Natural killer cell (primary cell): ENCODE measurements at regions not wholly inside any gene's neighbourhood (a gene's known extent, or its start where the extent isn't known, plus 50 kb on each side); places are given as distances from the start of the nearest gene placed in this dataset.

Experiments used
- ATAC-seq, 3 donors: fragments of 150-1000 bp in 2 of 3; fragments of 200-7000 bp in 1 of 3; cut with Tn5 transposase; 1 replicate in 1 of 3; 2 replicates in 2 of 3; pipeline ENCODE4 v1.10.0; 2021; ENCODE audit warnings: mild to moderate bottlenecking in 2 of 3, moderate library complexity in 2 of 3
- DNase-seq, 2 donors: peaks; one replicate each; pipeline versions ENCODE4 v3.0.0 to v3.0.0-alpha.2; 2013 to 2021; ENCODE audit warnings: mixed read lengths in 1 of 2
- H3K27ac ChIP-seq: one replicate; pipeline ENCODE4 v1.5.1; 2013; ENCODE audit warnings: mild to moderate bottlenecking, low read length
- H3K27me3 ChIP-seq: one replicate; pipeline ENCODE4 v1.6.1; 2013; ENCODE audit warnings: low read length; ENCODE audit not compliant: control insufficient read depth, insufficient read depth
- H3K36me3 ChIP-seq: one replicate; pipeline ENCODE4 v1.6.1; 2013; ENCODE audit warnings: low read length; ENCODE audit not compliant: control insufficient read depth, insufficient read depth
- H3K4me1 ChIP-seq: one replicate; pipeline ENCODE4 v1.6.1; 2013; ENCODE audit warnings: low read length; ENCODE audit not compliant: control insufficient read depth, insufficient read depth
- H3K4me3 ChIP-seq: one replicate; pipeline ENCODE4 v1.5.1; 2013; ENCODE audit warnings: low read length
- H3K9me3 ChIP-seq: one replicate; pipeline ENCODE4 v1.6.1; 2013; ENCODE audit warnings: low read length; ENCODE audit not compliant: control insufficient read depth, insufficient read depth
- H3K27ac Mint-ChIP-seq, 2 donors: one replicate each; pipeline ENCODE4 v1.8.0; 2022; ENCODE audit warnings: mild to moderate bottlenecking in 2 of 2, mixed read lengths in 2 of 2, moderate library complexity in 1 of 2
- H3K27me3 Mint-ChIP-seq, 2 donors: one replicate each; pipeline ENCODE4 v1.8.0; 2022; ENCODE audit warnings: low read depth in 2 of 2, mixed read lengths in 2 of 2
- H3K36me3 Mint-ChIP-seq: one replicate; pipeline ENCODE4 v1.8.0; 2022; ENCODE audit warnings: mixed read lengths
- H3K4me1 Mint-ChIP-seq, 2 donors: one replicate each; pipeline ENCODE4 v1.8.0; 2022; ENCODE audit warnings: mixed read lengths in 2 of 2
- H3K4me3 Mint-ChIP-seq: one replicate; pipeline ENCODE4 v1.8.0; 2022; ENCODE audit warnings: mild to moderate bottlenecking, moderate library complexity, mixed read lengths
- H3K9me3 Mint-ChIP-seq, 2 donors: one replicate each; pipeline ENCODE4 v1.8.0; 2022; ENCODE audit warnings: mixed read lengths in 2 of 2
- CTCF ChIP-seq: fragments of 200-600 bp; IDR thresholded peaks from one replicate; pipeline ENCODE4 v1.8.0; 2022; ENCODE audit warnings: antibody characterized with exemption
- WGBS: methylation state at CpG from one replicate; pipeline ENCODE4 v1.1.7; 2013; ENCODE audit warnings: missing lambda C conversion rate; ENCODE audit not compliant: insufficient coverage; 5-methylcytosine and 5-hydroxymethylcytosine counted together
- intact Hi-C: fragments of 100-400 bp; cut with micrococcal nuclease; formaldehyde crosslinking; loops from one replicate; pipeline ENCODE4 v1.14.2; 2022

- no peak for TF ChIP-seq CTCF
- H3K9me3 Mint-ChIP-seq: no peaks in the 10 kb centered on the region
- Histone ChIP-seq H3K4me3 (no peak overlapping the region), H3K36me3 (no peaks in the 10 kb centered on the region), H3K4me1 (no peaks in the 10 kb centered on the region), H3K9me3 (no peaks in the 10 kb centered on the region), H3K27ac (no peak overlapping the region), H3K27me3 (no peaks in the 10 kb centered on the region)
- intact Hi-C loops: no loop called here
- 94% methylated on average over 5 of the region's 6 CpGs for WGBS
- ATAC-seq (no peak), DNase-seq (no peak)
- no peaks in the 10 kb centered on the region for H3K27me3 Mint-ChIP-seq
- H3K27ac Mint-ChIP-seq: no peak overlapping the region
- H3K36me3 Mint-ChIP-seq: no peaks in the 10 kb centered on the region
- no peaks in the 10 kb centered on the region for H3K4me1 Mint-ChIP-seq
- no peak overlapping the region for H3K4me3 Mint-ChIP-seq
Observed at GRCh38 chr2:145036421-145037011, 516.6 kb upstream of the ZEB2 start.

- no peaks in the 10 kb centered on the region for H3K36me3 Mint-ChIP-seq
- Histone ChIP-seq H3K4me3 (no peak overlapping the region), H3K9me3 (no peaks in the 10 kb centered on the region), H3K27me3 (no peaks in the 10 kb centered on the region), H3K36me3 (no peaks in the 10 kb centered on the region), H3K27ac (no peak overlapping the region), H3K4me1 (no peaks in the 10 kb centered on the region)
- no peaks in the 10 kb centered on the region for H3K9me3 Mint-ChIP-seq
- ATAC-seq (no peak), DNase-seq (no peak)
- no peak overlapping the region for H3K4me3 Mint-ChIP-seq
- intact Hi-C loops: no loop called here
- no peaks in the 10 kb centered on the region for H3K27me3 Mint-ChIP-seq
- H3K27ac Mint-ChIP-seq: no peak overlapping the region
- no peaks in the 10 kb centered on the region for H3K4me1 Mint-ChIP-seq
- WGBS: 80% methylated on average over 1 of the region's 1 CpG
- no peak for TF ChIP-seq CTCF
Observed at GRCh38 chr2:145034511-145034910, 514.6 kb upstream of the ZEB2 start.

DNA sequence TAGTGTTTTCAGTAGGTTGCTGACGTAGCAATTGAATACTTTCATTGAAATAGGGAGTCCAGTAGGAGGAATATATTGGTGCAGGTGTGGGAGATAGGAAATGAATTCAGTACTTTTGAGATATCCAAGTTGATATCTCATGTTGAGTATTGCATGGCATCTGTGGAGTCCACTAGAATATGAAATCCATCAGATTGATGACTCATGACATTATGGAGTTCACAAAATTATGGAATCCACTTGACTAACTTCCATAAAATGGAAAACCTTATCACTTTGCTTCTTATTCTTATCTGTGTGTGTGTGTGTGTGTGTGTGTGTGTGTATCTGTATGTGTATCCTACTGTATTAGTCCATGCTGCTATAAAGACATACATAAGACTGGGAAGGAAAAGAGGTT lies 513.5 kb upstream of the ZEB2 start:
- Mint-ChIP-seq H3K27me3 (no peaks in the 10 kb centered on the region), H3K4me3 (no peak overlapping the region), H3K9me3 (no peaks in the 10 kb centered on the region), H3K4me1 (no peaks in the 10 kb centered on the region), H3K36me3 (no peaks in the 10 kb centered on the region), H3K27ac (no peak overlapping the region)
- no peak overlapping the region for H3K4me3 ChIP-seq
- no peak overlapping the region for H3K27ac ChIP-seq
- 81% methylated on average over 1 of the region's 1 CpG for WGBS
- H3K9me3 ChIP-seq: no peaks in the 10 kb centered on the region
- ATAC-seq (no peak), DNase-seq (no peak)
- no peaks in the 10 kb centered on the region for H3K36me3 ChIP-seq
- TF ChIP-seq CTCF: no peak
- H3K27me3 ChIP-seq: no peaks in the 10 kb centered on the region
- intact Hi-C loops: no loop called here
- H3K4me1 ChIP-seq: no peaks in the 10 kb centered on the region

DNA sequence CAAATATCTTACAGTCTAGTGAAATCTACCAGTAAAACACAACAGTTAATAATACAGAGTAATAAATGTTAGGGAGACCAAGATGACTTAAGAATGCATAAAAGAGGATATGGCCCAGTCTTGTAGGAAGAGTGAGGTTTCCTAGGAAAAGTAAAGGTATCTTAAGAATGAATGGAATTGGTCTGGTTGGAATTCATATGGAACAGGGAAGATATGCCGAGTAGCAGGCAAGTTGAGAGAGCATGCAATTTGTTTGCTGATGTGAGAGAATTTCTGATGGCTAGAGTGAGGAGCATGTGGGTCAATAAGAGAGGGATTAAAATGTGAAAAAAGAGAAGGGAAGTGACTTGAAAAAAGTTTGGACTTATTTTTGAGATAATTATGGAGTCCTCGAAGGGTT lies 512.9 kb upstream of the ZEB2 start:
- no peaks in the 10 kb centered on the region for H3K36me3 Mint-ChIP-seq
- WGBS: 93% methylated on average over 1 of the region's 2 CpGs
- no peak for ATAC-seq
- no peaks in the 10 kb centered on the region for H3K27me3 ChIP-seq
- no peak overlapping the region for H3K27ac Mint-ChIP-seq
- no peak overlapping the region for H3K4me3 Mint-ChIP-seq
- no peak overlapping the region for H3K4me3 ChIP-seq
- no peaks in the 10 kb centered on the region for H3K4me1 ChIP-seq
- H3K36me3 ChIP-seq: no peaks in the 10 kb centered on the region
- no peak for DNase-seq
- intact Hi-C loops: no loop called here
- H3K4me1 Mint-ChIP-seq: no peaks in the 10 kb centered on the region
- H3K9me3 ChIP-seq: no peaks in the 10 kb centered on the region
- no peaks in the 10 kb centered on the region for H3K27me3 Mint-ChIP-seq
- H3K9me3 Mint-ChIP-seq: no peaks in the 10 kb centered on the region
- no peak for TF ChIP-seq CTCF
- H3K27ac ChIP-seq: no peak overlapping the region
